Keratinocyte (primary cell): ENCODE measurements at regions not wholly inside any gene's neighbourhood (a gene's known extent, or its start where the extent isn't known, plus 50 kb on each side); places are given as distances from the start of the nearest gene placed in this dataset.

Source experiments
- DNase-seq: peaks from one replicate; pipeline ENCODE4 v3.0.0-alpha.2; 2011; ENCODE audit warnings: low read depth, missing footprints, low spot score
- FAIRE-seq: peaks from 2 replicates; lab custom pipeline; 2011; peaks lifted over from hg19 to GRCh38; lab: Jason Lieb, UNC
- H2AFZ ChIP-seq: 2 replicates; pipeline ENCODE4 v1.6.0; 2012; ENCODE audit warnings: low read length, control low read depth, inconsistent platforms; ENCODE audit not compliant: control insufficient read depth
- H3K27ac ChIP-seq: 2 replicates; pipeline ENCODE4 v1.5.1; 2011; ENCODE audit warnings: low read length; ENCODE audit not compliant: control insufficient read depth, insufficient read depth
- H3K27me3 ChIP-seq: 3 replicates; pipeline ENCODE4 v1.6.0; 2011; ENCODE audit warnings: low read length; ENCODE audit not compliant: control insufficient read depth, insufficient read depth; ENCODE audit errors: extremely low read depth
- H3K36me3 ChIP-seq, 2 experiments: 2 replicates in 1 of 2; 3 replicates in 1 of 2; pipeline ENCODE4 v1.5.1; 2011; ENCODE audit warnings: low read length in 2 of 2, mild to moderate bottlenecking in 1 of 2; ENCODE audit not compliant: control insufficient read depth in 2 of 2, insufficient read depth in 2 of 2; ENCODE audit errors: extremely low read depth in 1 of 2
- H3K4me1 ChIP-seq: 3 replicates; pipeline ENCODE4 v1.5.1; 2011; ENCODE audit warnings: low read length; ENCODE audit not compliant: control insufficient read depth, insufficient read depth; ENCODE audit errors: extremely low read depth
- H3K4me2 ChIP-seq: 3 replicates; pipeline ENCODE4 v1.6.0; 2011; ENCODE audit warnings: low read depth, low read length; ENCODE audit not compliant: control insufficient read depth, insufficient read depth; ENCODE audit errors: extremely low read depth
- H3K4me3 ChIP-seq, 3 experiments: fragments of 200-600 bp in 1 of 3; sonication (generic) in 1 of 3; 2 replicates in 2 of 3; 3 replicates in 1 of 3; pipeline ENCODE4 v1.5.1; 2011 to 2016; ENCODE audit warnings: low read length in 3 of 3, mild to moderate bottlenecking in 3 of 3, control low read depth in 2 of 3, inconsistent platforms in 1 of 3, low read depth in 1 of 3, mixed read lengths in 1 of 3, mixed run types in 1 of 3, moderate library complexity in 1 of 3; ENCODE audit not compliant: control insufficient read depth in 2 of 3, insufficient read depth in 2 of 3; ENCODE audit errors: extremely low read depth in 1 of 3
- H3K79me2 ChIP-seq: 2 replicates; pipeline ENCODE4 v1.6.0; 2012; ENCODE audit warnings: low read length; ENCODE audit not compliant: control insufficient read depth, insufficient read depth
- H3K9ac ChIP-seq: 3 replicates; pipeline ENCODE4 v1.6.0; 2011; ENCODE audit warnings: low read length; ENCODE audit not compliant: control insufficient read depth, insufficient read depth; ENCODE audit errors: extremely low read depth
- H3K9me1 ChIP-seq: 3 replicates; pipeline ENCODE4 v1.6.0; 2011; ENCODE audit warnings: low read length; ENCODE audit not compliant: control insufficient read depth, insufficient read depth; ENCODE audit errors: extremely low read depth
- H3K9me3 ChIP-seq: 2 replicates; pipeline ENCODE4 v1.5.1; 2012; ENCODE audit warnings: low read depth, low read length; ENCODE audit not compliant: control insufficient read depth
- H4K20me1 ChIP-seq: 3 replicates; pipeline ENCODE4 v1.6.0; 2011; ENCODE audit warnings: low read length; ENCODE audit not compliant: control insufficient read depth, insufficient read depth; ENCODE audit errors: extremely low read depth
- CTCF ChIP-seq, 3 experiments: IDR thresholded peaks in 1 of 3; conservative IDR thresholded peaks in 1 of 3; optimal IDR thresholded peaks in 1 of 3; 2 replicates in 2 of 3; 3 replicates in 1 of 3; pipeline versions ENCODE3 to v1.5.1; 2011; ENCODE audit warnings: low read length in 3 of 3, mild to moderate bottlenecking in 3 of 3, moderate library complexity in 2 of 3, control low read depth in 1 of 3, inconsistent platforms in 1 of 3; ENCODE audit not compliant: insufficient read depth in 2 of 3; ENCODE audit errors: extremely low read depth in 1 of 3
- EZH2 ChIP-seq: IDR thresholded peaks from one replicate; pipeline ENCODE4 v1.6.1; 2012; ENCODE audit warnings: inconsistent platforms, mild to moderate bottlenecking, low read length, moderate library complexity
- dilution Hi-C: fragments of 300-500 bp; cut with MboI; formaldehyde crosslinking; loops from one replicate; pipeline ENCODE4 v1.7.0; 2020; ENCODE audit warnings: low sequenced_read_pairs; ENCODE audit not compliant: extremely low pct_ligation_motif_present

GRCh38 chr2:163123526-163123925, 285.0 kb upstream of the KCNH7 start:
- FAIRE-seq (no peak), DNase-seq (no peak)
- TF ChIP-seq EZH2 (no peak), CTCF (optimal IDR thresholded peaks at IDR 0.05 in 1 of 3, IDR thresholded peaks at IDR 0.05 in 1 of 3, conservative IDR thresholded peaks at IDR 0.05 in 1 of 3; ENCODE audit: extremely low read depth in 1 of 3, insufficient read depth in 2 of 3, low read length in 3 of 3) (no peak)
- Histone ChIP-seq H3K9me1 (no peaks in the 10 kb centered on the region), H3K4me2 (no peak overlapping the region), H3K27me3 (no peaks in the 10 kb centered on the region), H3K9me3 (no peaks in the 10 kb centered on the region), H2AFZ (no peak overlapping the region), H3K27ac (no peak overlapping the region), H3K79me2 (no peaks in the 10 kb centered on the region), H3K36me3 (no peaks in the 10 kb centered on the region), H3K9ac (no peak overlapping the region), H3K4me1 (no peaks in the 10 kb centered on the region), H4K20me1 (no peaks in the 10 kb centered on the region), H3K4me3 (no peak overlapping the region)
- dilution Hi-C loops, result no loop called here

GRCh38 chr2:163122257-163122656, 283.7 kb upstream of the KCNH7 start:
- Histone ChIP-seq H4K20me1 (no peaks in the 10 kb centered on the region), H3K79me2 (no peaks in the 10 kb centered on the region), H3K27me3 (no peaks in the 10 kb centered on the region), H2AFZ (no peak overlapping the region), H3K9me1 (no peaks in the 10 kb centered on the region), H3K27ac (no peak overlapping the region), H3K9me3 (no peaks in the 10 kb centered on the region), H3K4me2 (no peak overlapping the region), H3K36me3 (no peaks in the 10 kb centered on the region), H3K4me1 (no peaks in the 10 kb centered on the region), H3K4me3 (no peak overlapping the region), H3K9ac (no peak overlapping the region)
- FAIRE-seq (no peak), DNase-seq (no peak)
- dilution Hi-C loops, result no loop called here
- TF ChIP-seq CTCF (optimal IDR thresholded peaks at IDR 0.05 in 1 of 3, IDR thresholded peaks at IDR 0.05 in 1 of 3, conservative IDR thresholded peaks at IDR 0.05 in 1 of 3; ENCODE audit: extremely low read depth in 1 of 3, insufficient read depth in 2 of 3, low read length in 3 of 3) (no peak), EZH2 (no peak)
